Kidney epithelial cell (primary cell): ENCODE measurements at regions not wholly inside any gene's neighbourhood (a gene's known extent, or its start where the extent isn't known, plus 50 kb on each side); places are given as distances from the start of the nearest gene placed in this dataset.
"Not testable (repeated sequence)": the region's sequence is repeated elsewhere in the genome, so short reads cannot be mapped to it uniquely, and the experiment has no call there.

Experiments used
- DNase-seq: peaks from one replicate; pipeline ENCODE4 v3.0.0-alpha.2; 2010; ENCODE audit warnings: low read depth
- H3K27me3 ChIP-seq: 2 replicates; pipeline ENCODE4 v1.6.0; 2011; ENCODE audit warnings: low read length; ENCODE audit not compliant: control insufficient read depth, insufficient read depth
- H3K36me3 ChIP-seq: 2 replicates; pipeline ENCODE4 v1.5.1; 2011; ENCODE audit warnings: low read length; ENCODE audit not compliant: control insufficient read depth, insufficient read depth
- H3K4me3 ChIP-seq: 2 replicates; pipeline ENCODE4 v1.5.1; 2011; ENCODE audit warnings: low read depth, mild to moderate bottlenecking, control low read depth, low read length
- CTCF ChIP-seq: IDR thresholded peaks from 2 replicates; pipeline ENCODE4 v1.5.1; 2011; ENCODE audit warnings: mild to moderate bottlenecking, moderate library complexity, low read length, control low read depth, inconsistent platforms; ENCODE audit not compliant: insufficient read depth, poor library complexity, severe bottlenecking

GRCh38 chr7:91474074-91474473, 209.8 kb downstream of the FZD1 start:
- Histone ChIP-seq H3K27me3 (no peaks in the 10 kb centered on the region), H3K4me3 (no peak overlapping the region), H3K36me3 (no peaks in the 10 kb centered on the region)
- no peak for TF ChIP-seq CTCF
- no peak for DNase-seq

GRCh38 chr7:91480470-91480869, 216.2 kb downstream of the FZD1 start:
- H3K36me3 ChIP-seq, H3K27me3 ChIP-seq, DNase-seq, H3K4me3 ChIP-seq: not testable (repeated sequence)

- no peaks in the 10 kb centered on the region for H3K36me3 ChIP-seq
- no peak for DNase-seq
- no peaks in the 10 kb centered on the region for H3K27me3 ChIP-seq
- no peak overlapping the region for H3K4me3 ChIP-seq
- no peak for TF ChIP-seq CTCF
These were observed 227.6 kb downstream of the FZD1 start for GRCh38 chr7:91491868-91492267.

GRCh38 chr7:91492317-91492716, 228.1 kb downstream of the FZD1 start:
- no peaks in the 10 kb centered on the region for H3K27me3 ChIP-seq
- H3K4me3 ChIP-seq = no peak overlapping the region
- TF ChIP-seq CTCF = no peak
- DNase-seq = no peak
- H3K36me3 ChIP-seq = no peaks in the 10 kb centered on the region

GRCh38 chr7:91492773-91493172, 228.5 kb downstream of the FZD1 start:
- DNase-seq = no peak
- H3K4me3 ChIP-seq = no peak overlapping the region
- H3K36me3 ChIP-seq = no peaks in the 10 kb centered on the region
- TF ChIP-seq CTCF = no peak
- H3K27me3 ChIP-seq = no peaks in the 10 kb centered on the region

- H3K27me3 ChIP-seq = no peaks in the 10 kb centered on the region
- no peak for DNase-seq
- no peak for TF ChIP-seq CTCF
- H3K4me3 ChIP-seq = no peak overlapping the region
- H3K36me3 ChIP-seq = no peaks in the 10 kb centered on the region
These were observed 230.2 kb downstream of the FZD1 start for GRCh38 chr7:91494450-91494849.

- Histone ChIP-seq H3K27me3 (no peaks in the 10 kb centered on the region), H3K36me3 (no peaks in the 10 kb centered on the region), H3K4me3 (no peak overlapping the region)
- TF ChIP-seq CTCF = no peak
- no peak for DNase-seq
These were observed 232.1 kb downstream of the FZD1 start for GRCh38 chr7:91496251-91496820.

- not testable (repeated sequence) for H3K36me3 ChIP-seq, DNase-seq, H3K27me3 ChIP-seq, H3K4me3 ChIP-seq
These were observed 233.0 kb downstream of the FZD1 start for GRCh38 chr7:91497277-91497676.
